ENCODE measurements at regions not wholly inside any gene's neighbourhood (a gene's known extent, or its start where the extent isn't known, plus 50 kb on each side); places are given as distances from the start of the nearest gene placed in this dataset.

GRCh38 chrX:102018208-102018607 lies 86.4 kb upstream of the ZMAT1 start:
- Histone ChIP-seq H2AFZ (ENCODE audit: low read length) (no peak overlapping the region), H4K20me1 (ENCODE audit: insufficient read depth, low read length) (no peaks in the 10 kb centered on the region), H3K27ac (ENCODE audit: low read depth, low read length, poor library complexity, severe bottlenecking) (no peak overlapping the region), H3K4me3 (ENCODE audit: low read depth, low read length, poor library complexity, severe bottlenecking) (no peak overlapping the region), H3K4me2 (ENCODE audit: low read length) (no peak overlapping the region), H3K9me3 (ENCODE audit: low read length) (no peaks in the 10 kb centered on the region), H3K9me2 (ENCODE audit: insufficient read depth, low read length) (no peaks in the 10 kb centered on the region), H3K79me2 (ENCODE audit: insufficient read depth, low read depth, low read length) (no peaks in the 10 kb centered on the region), H3K36me3 (ENCODE audit: insufficient read depth, low read length) (no peaks in the 10 kb centered on the region), H3K4me1 (ENCODE audit: insufficient read depth, low read length, poor library complexity, severe bottlenecking) (no peaks in the 10 kb centered on the region)
- CTCF ChIA-PET (ENCODE audit: unreplicated experiment): no interaction called here
- intact Hi-C loops (cut with micrococcal nuclease; ENCODE audit: unreplicated experiment): no loop called here
- POLR2A ChIA-PET: no interaction called here
- BruUV-seq (replicated peaks): no TSS peak
- no peak for DNase-seq (ENCODE audit: low spot score)
- TF ChIP-seq EZH2phosphoT487 (IDR thresholded peaks at IDR 0.05; ENCODE audit: borderline replicate concordance, low read depth, low read length) (no peak), CTCF (conservative IDR thresholded peaks at IDR 0.05; ENCODE audit: low read length) (no peak)

- H4K20me1 ChIP-seq (ENCODE audit: insufficient read depth, low read length): no peaks in the 10 kb centered on the region
- H3K27ac ChIP-seq (ENCODE audit: low read depth, low read length, poor library complexity, severe bottlenecking): no peak overlapping the region
- H3K4me3 ChIP-seq (ENCODE audit: low read depth, low read length, poor library complexity, severe bottlenecking): no peak overlapping the region
- no peak overlapping the region for H3K4me2 ChIP-seq (ENCODE audit: low read length)
- TF ChIP-seq CTCF (conservative IDR thresholded peaks at IDR 0.05; ENCODE audit: low read length) (no peak), EZH2phosphoT487 (IDR thresholded peaks at IDR 0.05; ENCODE audit: borderline replicate concordance, low read depth, low read length) (no peak)
- H2AFZ ChIP-seq (ENCODE audit: low read length): no peak overlapping the region
- H3K9me2 ChIP-seq (ENCODE audit: insufficient read depth, low read length): no peaks in the 10 kb centered on the region
- intact Hi-C loops (cut with micrococcal nuclease; ENCODE audit: unreplicated experiment): no loop called here
- H3K9me3 ChIP-seq (ENCODE audit: low read length): no peaks in the 10 kb centered on the region
- H3K36me3 ChIP-seq (ENCODE audit: insufficient read depth, low read length): no peaks in the 10 kb centered on the region
- CTCF ChIA-PET (ENCODE audit: unreplicated experiment): no interaction called here
- POLR2A ChIA-PET: no interaction called here
- DNase-seq (ENCODE audit: low spot score): no peak
- H3K4me1 ChIP-seq (ENCODE audit: insufficient read depth, low read length, poor library complexity, severe bottlenecking): no peaks in the 10 kb centered on the region
- BruUV-seq (replicated peaks): no TSS peak
- no peaks in the 10 kb centered on the region for H3K79me2 ChIP-seq (ENCODE audit: insufficient read depth, low read depth, low read length)
Measured at GRCh38 chrX:102008901-102009300, 77.1 kb upstream of the ZMAT1 start.

GRCh38 chrX:101999644-102000539 lies 68.1 kb upstream of the ZMAT1 start:
- no peak for TF ChIP-seq EZH2phosphoT487 (IDR thresholded peaks at IDR 0.05; ENCODE audit: borderline replicate concordance, low read depth, low read length)
- no peak for TF ChIP-seq CTCF (conservative IDR thresholded peaks at IDR 0.05; ENCODE audit: low read length)
- no peak overlapping the region for H3K27ac ChIP-seq (ENCODE audit: low read depth, low read length, poor library complexity, severe bottlenecking)
- no peak overlapping the region for H3K4me3 ChIP-seq (ENCODE audit: low read depth, low read length, poor library complexity, severe bottlenecking)
- DNase-seq (ENCODE audit: low spot score): no peak
- no peaks in the 10 kb centered on the region for H3K79me2 ChIP-seq (ENCODE audit: insufficient read depth, low read depth, low read length)
- H3K4me2 ChIP-seq (ENCODE audit: low read length): no peak overlapping the region
- ChIA-PET CTCF (ENCODE audit: unreplicated experiment) (no interaction called here), POLR2A (no interaction called here)
- H3K4me1 ChIP-seq (ENCODE audit: insufficient read depth, low read length, poor library complexity, severe bottlenecking): no peaks in the 10 kb centered on the region
- no peaks in the 10 kb centered on the region for H3K9me3 ChIP-seq (ENCODE audit: low read length)
- H2AFZ ChIP-seq (ENCODE audit: low read length): no peak overlapping the region
- BruUV-seq (replicated peaks): no TSS peak
- intact Hi-C loops (cut with micrococcal nuclease; ENCODE audit: unreplicated experiment): no loop called here
- no peaks in the 10 kb centered on the region for H3K36me3 ChIP-seq (ENCODE audit: insufficient read depth, low read length)
- H3K9me2 ChIP-seq (ENCODE audit: insufficient read depth, low read length): no peaks in the 10 kb centered on the region
- H4K20me1 ChIP-seq (ENCODE audit: insufficient read depth, low read length): no peaks in the 10 kb centered on the region

Data from OCI-LY7 (cell line).